ENCODE measurements at regions not wholly inside any gene's neighbourhood (a gene's known extent, or its start where the extent isn't known, plus 50 kb on each side); places are given as distances from the start of the nearest gene placed in this dataset.

GRCh38 chr6:145213614-145214013 lies 521.7 kb downstream of the EPM2A start:
- peak; percentile 0 for DNase-seq

- peak; percentile 20 for DNase-seq
Observed at GRCh38 chr6:145214570-145214969, 520.8 kb downstream of the EPM2A start.

- DNase-seq = no peak
Observed at GRCh38 chr6:145224450-145224849, 510.9 kb downstream of the EPM2A start.

GRCh38 chr6:145225500-145225899 lies 509.8 kb downstream of the EPM2A start:
- DNase-seq = no peak

GRCh38 chr6:145227593-145227992 lies 507.7 kb downstream of the EPM2A start:
- DNase-seq = no peak

DNA sequence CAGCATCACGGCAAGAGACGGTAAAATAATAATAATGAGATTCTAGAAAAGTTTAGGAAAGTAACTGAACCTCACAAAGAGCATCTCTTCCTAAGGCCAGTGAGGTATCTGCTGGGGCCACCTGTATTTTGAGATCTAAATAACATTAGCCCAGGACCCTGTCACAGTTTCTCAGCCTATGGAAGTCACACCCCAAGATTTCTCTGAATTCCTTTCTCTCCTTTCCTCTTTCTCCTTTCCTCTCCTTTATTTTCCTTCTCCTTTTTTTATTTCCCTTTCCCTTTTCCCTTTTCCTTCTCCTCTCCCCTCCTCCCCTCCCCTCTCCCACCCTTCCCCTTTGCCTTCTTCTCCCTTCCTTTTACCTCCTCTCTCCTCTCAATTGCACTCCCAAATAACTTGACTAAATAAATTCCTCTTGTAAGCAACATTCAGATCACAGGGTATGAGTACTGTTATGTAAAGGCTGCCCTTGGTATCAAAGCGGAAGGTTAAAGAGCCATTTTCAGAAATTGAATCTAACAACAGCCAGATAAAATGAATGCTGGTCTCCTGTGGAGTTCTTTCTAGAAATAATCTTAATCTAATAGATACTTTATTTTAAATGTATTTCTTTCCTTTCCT lies 506.2 kb downstream of the EPM2A start:
- DNase-seq = no peak

DNA sequence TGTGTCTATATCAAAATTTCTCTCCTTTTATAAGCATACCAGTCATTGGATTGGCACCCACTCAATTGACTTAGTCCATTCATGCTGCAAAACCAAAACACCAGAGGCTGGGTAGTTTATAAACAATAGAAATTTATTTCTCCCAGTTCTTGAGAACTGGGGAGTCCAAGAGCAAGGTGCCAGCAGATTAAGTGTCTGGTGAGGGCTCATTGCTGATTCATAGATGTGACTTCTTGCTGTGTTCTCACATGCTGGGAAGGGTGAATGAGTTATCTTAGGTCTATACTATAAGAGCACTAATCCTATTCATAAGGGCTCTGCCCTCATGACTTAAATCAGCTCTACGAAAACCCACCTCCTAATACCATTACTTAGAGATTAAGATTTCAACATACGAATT lies 501.4 kb downstream of the EPM2A start:
- DNase-seq = no peak

GRCh38 chr6:145235207-145235606 lies 500.1 kb downstream of the EPM2A start:
- DNase-seq = no peak

GRCh38 chr6:145238787-145239186 lies 496.5 kb downstream of the EPM2A start:
- no peak for DNase-seq

DNA sequence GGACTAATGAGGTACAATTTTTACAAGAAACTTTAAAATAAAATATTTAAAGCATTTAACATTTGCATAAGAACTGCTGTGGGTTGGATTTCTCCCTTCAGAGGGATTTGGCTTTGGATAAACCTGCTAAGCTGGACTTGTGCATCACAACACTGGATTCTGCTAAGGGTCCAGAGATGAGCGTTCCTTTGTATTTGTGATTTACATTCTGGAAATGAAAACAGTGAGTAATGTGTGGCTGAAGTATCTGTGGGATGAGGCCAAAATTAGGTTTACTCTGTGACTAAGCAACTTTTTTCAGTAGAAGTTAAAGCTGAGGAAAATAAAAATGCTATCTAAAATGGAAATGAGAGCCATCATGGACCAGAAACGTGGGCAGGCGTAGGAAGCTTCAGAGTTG lies 494.3 kb downstream of the EPM2A start:
- DNase-seq = no peak

GRCh38 chr6:145241721-145242120 lies 493.6 kb downstream of the EPM2A start:
- DNase-seq = no peak

GRCh38 chr6:145244349-145245100 lies 490.8 kb downstream of the EPM2A start:
- no peak for DNase-seq

GRCh38 chr6:145245119-145245518 lies 490.2 kb downstream of the EPM2A start:
- DNase-seq = no peak

DNA sequence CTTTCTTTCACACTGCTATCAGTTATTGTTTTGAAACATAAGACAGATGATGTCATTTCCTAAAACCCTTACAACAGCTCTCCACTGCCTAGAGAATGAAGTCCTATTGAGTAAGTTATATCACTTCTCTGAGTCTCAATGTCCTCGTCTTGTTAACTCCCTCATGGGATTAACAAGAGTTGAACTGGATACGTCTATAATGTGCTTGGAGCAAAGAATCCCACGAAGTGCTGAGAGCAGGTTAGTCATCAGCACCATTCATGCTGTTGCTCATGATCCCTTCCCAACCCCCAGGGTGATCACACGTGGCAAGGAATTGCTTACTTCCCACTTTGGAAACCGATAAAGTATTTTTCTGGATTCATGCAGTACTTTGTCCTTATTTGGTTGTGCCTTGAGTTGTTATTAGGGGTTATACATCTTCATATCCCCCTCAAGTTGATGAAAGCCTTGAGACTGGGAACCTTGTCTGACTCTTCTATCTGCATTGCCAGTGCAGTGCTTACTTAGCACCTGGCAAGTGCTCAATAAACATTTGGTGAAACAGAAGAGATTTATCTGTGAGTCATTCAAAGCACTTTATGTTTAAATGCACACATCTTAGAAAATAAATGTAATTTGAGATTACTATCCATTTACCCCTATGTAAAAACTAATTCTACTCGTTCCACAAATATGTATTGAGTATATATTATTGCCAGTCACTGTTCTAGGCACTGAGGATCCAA lies 487.5 kb downstream of the EPM2A start:
- DNase-seq = no peak

DNA sequence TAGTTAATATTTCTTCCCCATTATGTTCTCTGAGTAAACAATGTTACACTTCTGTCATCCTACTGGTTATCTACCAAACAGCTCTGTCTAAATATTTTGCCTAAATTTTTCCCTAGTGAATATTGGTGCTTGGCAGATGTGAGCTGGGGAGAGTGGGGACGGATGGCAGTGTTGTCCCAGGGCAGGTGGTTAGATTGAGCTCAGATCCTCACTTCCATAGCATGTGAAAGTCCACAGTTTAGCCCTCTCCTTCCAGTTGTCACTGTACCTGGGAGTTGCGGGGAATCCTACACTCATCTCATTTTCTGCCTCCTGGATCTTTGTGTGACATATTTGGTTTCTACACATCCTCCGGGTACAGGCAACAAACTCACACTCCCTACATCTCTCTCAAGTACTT lies 484.9 kb downstream of the EPM2A start:
- DNase-seq = no peak

DNA sequence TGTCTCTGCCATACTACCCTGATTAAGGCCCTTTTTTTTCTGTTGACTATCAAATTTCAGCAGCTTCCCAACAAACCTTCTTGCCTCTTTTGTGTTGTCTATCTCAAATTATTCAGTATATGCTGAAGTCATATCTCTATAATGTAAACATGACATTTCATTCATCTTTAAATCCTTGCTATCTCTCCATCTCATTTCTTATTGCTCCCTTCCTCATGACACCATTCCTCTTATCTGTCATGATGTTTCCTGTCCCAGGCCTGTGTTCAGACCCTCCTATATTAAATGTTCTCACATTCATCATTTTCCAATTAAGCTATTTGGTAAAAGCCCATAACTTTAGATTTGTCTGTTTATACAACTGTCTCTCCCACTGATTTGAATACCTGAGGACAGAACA lies 482.6 kb downstream of the EPM2A start:
- DNase-seq = no peak

DNA sequence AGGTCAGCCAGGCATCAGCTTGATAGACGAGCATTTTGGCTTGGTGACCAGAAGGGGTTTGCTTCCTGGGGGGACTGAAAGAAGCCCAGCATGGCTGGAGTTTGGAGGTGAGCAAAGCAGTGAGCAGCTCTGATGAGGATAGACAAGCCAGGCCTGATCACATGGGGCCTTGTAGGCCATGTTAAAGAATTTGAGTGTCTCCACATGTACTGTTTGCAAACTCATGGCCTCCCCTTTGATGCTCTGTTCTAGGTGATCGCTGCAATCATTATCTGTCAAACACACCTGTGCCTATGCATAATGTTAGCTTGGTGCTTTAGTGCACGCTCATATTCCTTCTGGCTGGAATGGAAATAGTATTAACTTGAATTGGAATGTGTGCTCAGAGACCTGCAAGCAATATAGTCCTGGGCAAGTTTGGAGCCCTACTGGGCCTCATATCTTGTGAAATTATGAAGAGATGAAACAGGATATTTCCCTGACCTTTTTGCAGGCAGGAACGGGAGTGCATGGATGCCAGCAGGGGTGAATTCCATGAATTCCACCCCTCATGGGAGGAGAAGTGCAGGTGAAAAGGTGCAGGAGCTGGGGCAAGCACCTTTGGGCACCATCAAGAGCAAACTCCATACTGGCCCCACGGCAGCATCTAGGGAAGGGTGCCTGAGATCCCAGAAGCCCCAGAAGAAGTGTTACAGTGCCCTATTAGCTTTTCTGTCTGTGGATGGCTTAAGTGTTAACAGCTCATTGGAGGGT lies 480.5 kb downstream of the EPM2A start:
- DNase-seq = no peak

DNA sequence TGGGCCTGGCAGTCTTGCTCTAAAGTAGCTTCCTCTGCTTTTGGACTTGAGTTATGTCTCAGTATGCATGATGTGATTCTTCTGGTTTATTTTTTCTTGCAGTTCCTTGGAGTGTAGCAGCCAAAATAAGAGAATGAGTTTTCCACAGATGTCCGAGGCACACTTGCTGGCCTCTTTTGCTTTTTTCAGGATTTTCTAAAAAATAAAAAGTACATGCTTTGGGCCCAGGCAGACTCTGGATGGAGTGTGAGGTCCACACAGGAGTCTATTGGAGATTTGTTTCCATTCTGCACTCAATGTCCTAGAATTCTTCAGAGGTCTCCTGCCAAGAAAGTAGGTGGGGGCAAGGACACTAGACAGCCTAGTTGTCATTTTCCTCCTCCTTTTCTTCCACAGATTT lies 477.6 kb downstream of the EPM2A start:
- DNase-seq = no peak

DNA sequence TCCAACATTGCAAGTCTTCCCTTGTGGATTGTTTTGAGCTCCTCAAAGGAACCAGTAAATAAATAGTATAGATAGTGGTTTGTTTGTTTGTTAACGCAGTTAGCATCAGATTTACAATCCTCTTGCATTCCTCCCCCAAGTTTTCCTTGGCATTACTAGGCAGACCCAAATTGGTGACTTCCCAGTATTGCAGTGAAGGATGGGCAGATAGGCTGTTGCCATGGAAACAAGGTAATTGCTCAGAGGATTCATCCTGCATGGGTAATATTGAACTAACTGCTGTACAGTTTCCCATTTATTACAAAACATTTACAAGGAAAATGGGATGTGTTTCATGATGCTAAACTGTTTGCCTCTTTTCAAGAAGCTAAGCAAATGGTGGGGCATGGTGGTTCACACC lies 477.2 kb downstream of the EPM2A start:
- no peak for DNase-seq

DNA sequence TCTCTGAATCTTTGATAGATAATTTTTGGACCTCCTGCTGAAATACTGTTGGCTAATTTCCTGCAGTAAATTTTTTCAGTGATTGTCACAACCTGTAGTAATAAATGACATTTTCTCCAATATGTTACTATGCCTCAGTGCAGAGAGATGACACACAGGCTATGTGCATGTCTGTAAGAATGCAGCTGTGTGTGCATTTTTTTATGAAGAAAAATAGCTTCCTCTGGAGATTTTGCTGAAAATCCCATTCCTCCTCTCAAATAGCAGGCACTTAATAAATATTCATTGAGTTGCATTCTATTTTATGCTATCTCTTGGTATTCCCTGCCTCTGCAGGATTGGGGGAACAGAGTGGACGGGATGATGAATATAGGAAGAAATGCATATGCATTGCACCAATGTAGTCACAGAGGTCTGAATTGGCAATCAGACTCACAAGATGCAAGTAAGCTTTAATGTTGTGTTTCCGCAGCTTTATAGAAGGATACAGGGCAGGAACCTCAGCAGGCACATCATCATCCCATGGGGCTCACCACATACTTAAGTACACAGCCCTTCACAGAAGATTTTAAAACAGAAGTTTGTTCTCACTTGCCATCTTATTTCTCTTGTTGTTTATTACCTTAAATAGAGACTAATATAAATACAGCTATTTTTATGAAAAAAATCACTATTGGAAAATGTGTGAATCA lies 474.7 kb downstream of the EPM2A start:
- DNase-seq = no peak

DNA sequence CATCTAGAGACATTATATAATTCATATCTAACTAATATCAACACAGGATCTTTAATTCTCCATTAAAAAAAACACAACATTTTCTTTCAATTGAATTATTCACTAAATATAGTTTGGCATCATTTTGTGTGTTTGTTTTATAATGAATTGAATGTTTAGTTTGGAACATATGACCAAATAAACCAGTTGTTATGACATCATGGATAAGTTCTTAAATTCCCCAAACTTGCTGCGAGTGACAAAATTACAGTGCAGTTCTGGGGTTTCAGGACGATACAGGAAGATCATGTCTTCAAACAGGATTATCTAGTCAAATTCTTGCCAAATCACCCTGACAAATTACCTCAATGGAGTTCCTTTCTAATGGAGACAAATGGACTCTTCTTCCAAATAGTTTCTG lies 473.6 kb downstream of the EPM2A start:
- DNase-seq = no peak

DNA sequence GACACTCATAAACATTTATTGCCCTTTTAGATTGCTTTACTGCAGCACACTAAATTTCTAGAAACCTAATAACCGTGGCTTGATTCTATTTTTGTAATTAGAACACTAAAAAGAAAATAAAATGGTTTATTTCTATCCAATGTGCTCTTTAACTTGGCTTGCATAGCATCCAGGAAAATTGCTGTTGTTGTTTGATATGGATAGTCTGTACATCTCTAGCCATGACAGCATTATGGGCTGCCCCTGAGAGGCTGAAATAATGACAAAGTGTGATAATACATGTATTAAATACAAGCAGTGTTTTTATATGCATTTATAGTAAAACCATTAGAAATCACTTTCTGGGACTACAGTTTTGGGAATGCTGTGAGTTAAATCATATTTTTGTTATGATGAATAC lies 472.5 kb downstream of the EPM2A start:
- no peak for DNase-seq

- no peak for DNase-seq
Observed at GRCh38 chr6:145263778-145264211, 471.5 kb downstream of the EPM2A start.

Measured in inflammatory macrophage treated with lipopolysaccharide for 4 hours (primary cell).